Activated CD4-positive, alpha-beta T cell treated with anti-CD3 and anti-CD28 coated beads, Interleukin-2, amount 10 ng/mL, durations not matched to agents 7 days and 5 days (primary cell): ENCODE measurements at regions not wholly inside any gene's neighbourhood (a gene's known extent, or its start where the extent isn't known, plus 50 kb on each side); places are given as distances from the start of the nearest gene placed in this dataset.

Experiments used
- CTCF ChIA-PET: fragments of 350-600 bp; sonication (Branson Sonifier 250); formaldehyde crosslinking; loops from one replicate; lab custom pipeline; 2021; ENCODE audit warnings: antibody characterized with exemption; lab: Charles Lee
- POLR2A ChIA-PET: fragments of 350-600 bp; sonication (Branson Sonifier 250); formaldehyde crosslinking; loops from one replicate; lab custom pipeline; 2021; ENCODE audit warnings: antibody characterized with exemption; lab: Charles Lee
- DNase-seq: peaks from one replicate; pipeline ENCODE4 v3.0.0-alpha.2; 2020
- H3K27ac Mint-ChIP-seq: one replicate; pipeline ENCODE4 v1.8.0; 2021; ENCODE audit warnings: mild to moderate bottlenecking, moderate library complexity, mixed read lengths
- H3K27me3 Mint-ChIP-seq: one replicate; pipeline ENCODE4 v1.8.0; 2021; ENCODE audit warnings: mixed read lengths
- H3K36me3 Mint-ChIP-seq: one replicate; pipeline ENCODE4 v1.8.0; 2021; ENCODE audit warnings: low read depth, mixed read lengths
- H3K4me1 Mint-ChIP-seq: one replicate; pipeline ENCODE4 v1.8.0; 2021; ENCODE audit warnings: mixed read lengths
- H3K4me3 Mint-ChIP-seq: one replicate; pipeline ENCODE4 v1.8.0; 2021; ENCODE audit warnings: mild to moderate bottlenecking, moderate library complexity, mixed read lengths
- H3K9me3 Mint-ChIP-seq: one replicate; pipeline ENCODE4 v1.8.0; 2021; ENCODE audit warnings: mixed read lengths

DNA sequence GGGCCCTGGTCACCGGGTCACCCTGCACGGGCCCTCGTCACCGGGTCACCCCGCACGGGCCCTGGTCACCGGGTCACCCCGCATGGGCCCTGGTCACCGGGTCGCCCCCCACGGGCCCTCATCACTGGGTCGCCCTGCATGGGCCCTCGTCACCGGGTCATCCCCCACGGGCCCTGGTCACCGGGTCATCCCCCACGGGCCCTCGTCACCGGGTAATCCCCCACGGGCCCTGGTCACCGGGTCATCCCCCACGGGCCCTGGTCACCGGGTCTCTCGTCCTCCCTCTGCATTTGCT is 77.6 kb downstream of the RIPK4 start:
- Mint-ChIP-seq H3K9me3 (no peaks in the 10 kb centered on the region), H3K27ac (no peak overlapping the region), H3K27me3 (peaks cover 5% of the 10 kb centered on the region), H3K4me3 (no peak overlapping the region), H3K4me1 (no peaks in the 10 kb centered on the region), H3K36me3 (no peaks in the 10 kb centered on the region)
- ChIA-PET CTCF (no interaction called here), POLR2A (no interaction called here)
- no peak for DNase-seq

DNA sequence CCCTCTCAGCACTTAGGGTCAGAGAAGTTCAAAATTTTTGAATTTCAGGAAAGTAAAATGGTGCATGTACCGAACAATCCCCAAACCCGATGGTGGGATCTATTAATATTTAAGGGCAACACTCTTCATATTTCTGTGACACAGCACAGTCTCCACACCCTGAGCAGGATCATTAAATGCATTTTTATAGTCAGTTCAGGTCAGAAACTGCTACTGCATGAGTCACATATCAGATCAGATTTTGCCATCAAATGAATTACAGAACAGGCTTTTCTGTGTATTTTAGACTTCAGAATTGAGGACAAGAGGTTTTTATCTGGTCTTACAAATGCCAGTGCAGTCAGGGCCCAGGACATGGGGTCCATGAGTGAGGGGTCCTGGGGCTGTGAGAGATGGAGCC is 79.2 kb downstream of the RIPK4 start:
- DNase-seq = no peak
- H3K4me1 Mint-ChIP-seq = no peaks in the 10 kb centered on the region
- no peaks in the 10 kb centered on the region for H3K9me3 Mint-ChIP-seq
- peaks cover 5% of the 10 kb centered on the region for H3K27me3 Mint-ChIP-seq
- no peaks in the 10 kb centered on the region for H3K36me3 Mint-ChIP-seq
- CTCF ChIA-PET = no interaction called here
- H3K27ac Mint-ChIP-seq = no peak overlapping the region
- POLR2A ChIA-PET = no interaction called here
- no peak overlapping the region for H3K4me3 Mint-ChIP-seq

DNA sequence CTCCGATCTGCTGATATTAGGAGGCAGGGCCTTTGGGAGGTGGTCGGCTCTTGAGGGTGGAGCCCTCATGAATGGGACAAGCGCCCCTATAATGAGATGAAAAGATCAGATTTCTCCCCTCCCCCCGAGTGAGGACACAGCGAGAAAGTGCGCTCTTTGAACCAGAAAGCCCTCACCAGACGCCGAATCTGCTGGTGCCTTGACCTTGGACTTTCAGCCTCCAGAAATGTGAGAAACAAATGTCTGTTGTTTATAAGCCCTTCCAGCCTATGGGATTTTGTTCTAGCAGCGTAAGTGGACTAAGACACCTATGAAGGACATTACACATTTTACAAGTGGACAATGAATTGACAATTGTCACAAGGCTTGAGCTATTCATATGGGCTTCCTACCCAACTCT is 80.2 kb downstream of the RIPK4 start:
- ChIA-PET CTCF (no interaction called here), POLR2A (no interaction called here)

DNA sequence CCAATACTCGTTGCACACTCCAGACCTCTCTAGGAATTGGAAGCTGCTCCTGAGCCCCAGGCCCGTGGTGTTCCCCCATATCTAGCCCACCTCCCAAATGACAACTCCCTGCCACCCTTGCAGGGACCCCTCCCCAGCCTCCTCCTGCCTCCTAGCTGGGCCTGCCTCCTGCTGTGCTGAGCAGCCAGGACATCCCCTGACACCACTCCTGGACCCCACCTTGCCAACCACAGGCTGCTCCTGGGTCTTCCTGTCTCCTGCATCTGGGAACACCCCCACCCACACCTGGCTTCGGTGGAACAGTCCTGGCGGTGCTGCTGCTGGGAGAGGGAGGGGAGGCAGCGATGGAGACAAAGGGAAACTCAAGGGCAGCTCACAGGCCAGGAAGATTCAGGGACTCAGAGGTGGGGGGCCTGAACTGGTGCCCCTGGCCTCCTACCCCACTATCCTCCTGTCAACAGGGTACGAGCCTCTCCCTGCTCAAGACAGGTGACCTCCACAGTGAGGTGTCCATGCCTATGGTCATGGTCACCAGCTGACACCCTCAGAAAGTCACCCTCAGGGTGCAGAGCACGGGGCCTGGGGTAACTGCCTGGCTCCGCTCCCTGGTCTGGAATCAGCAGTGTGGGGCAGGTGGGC is 81.2 kb downstream of the RIPK4 start:
- ChIA-PET POLR2A (no interaction called here), CTCF (interaction anchor here (0.5 kb wide), 1 partner anchor 482 kb away, joined by 3 read pairs; no protein-coding TSS in a partner anchor)
- no peak for DNase-seq
- H3K36me3 Mint-ChIP-seq = no peaks in the 10 kb centered on the region
- no peaks in the 10 kb centered on the region for H3K4me1 Mint-ChIP-seq
- H3K27ac Mint-ChIP-seq = no peak overlapping the region
- no peak overlapping the region for H3K4me3 Mint-ChIP-seq
- H3K9me3 Mint-ChIP-seq = no peaks in the 10 kb centered on the region
- no peaks in the 10 kb centered on the region for H3K27me3 Mint-ChIP-seq

More for the DNA sequence above, 80.2 kb downstream of the RIPK4 start:
- no peak for DNase-seq
- Mint-ChIP-seq H3K27ac (no peak overlapping the region), H3K4me3 (no peak overlapping the region), H3K27me3 (peaks cover 2% of the 10 kb centered on the region), H3K4me1 (no peaks in the 10 kb centered on the region), H3K36me3 (no peaks in the 10 kb centered on the region), H3K9me3 (no peaks in the 10 kb centered on the region)

DNA sequence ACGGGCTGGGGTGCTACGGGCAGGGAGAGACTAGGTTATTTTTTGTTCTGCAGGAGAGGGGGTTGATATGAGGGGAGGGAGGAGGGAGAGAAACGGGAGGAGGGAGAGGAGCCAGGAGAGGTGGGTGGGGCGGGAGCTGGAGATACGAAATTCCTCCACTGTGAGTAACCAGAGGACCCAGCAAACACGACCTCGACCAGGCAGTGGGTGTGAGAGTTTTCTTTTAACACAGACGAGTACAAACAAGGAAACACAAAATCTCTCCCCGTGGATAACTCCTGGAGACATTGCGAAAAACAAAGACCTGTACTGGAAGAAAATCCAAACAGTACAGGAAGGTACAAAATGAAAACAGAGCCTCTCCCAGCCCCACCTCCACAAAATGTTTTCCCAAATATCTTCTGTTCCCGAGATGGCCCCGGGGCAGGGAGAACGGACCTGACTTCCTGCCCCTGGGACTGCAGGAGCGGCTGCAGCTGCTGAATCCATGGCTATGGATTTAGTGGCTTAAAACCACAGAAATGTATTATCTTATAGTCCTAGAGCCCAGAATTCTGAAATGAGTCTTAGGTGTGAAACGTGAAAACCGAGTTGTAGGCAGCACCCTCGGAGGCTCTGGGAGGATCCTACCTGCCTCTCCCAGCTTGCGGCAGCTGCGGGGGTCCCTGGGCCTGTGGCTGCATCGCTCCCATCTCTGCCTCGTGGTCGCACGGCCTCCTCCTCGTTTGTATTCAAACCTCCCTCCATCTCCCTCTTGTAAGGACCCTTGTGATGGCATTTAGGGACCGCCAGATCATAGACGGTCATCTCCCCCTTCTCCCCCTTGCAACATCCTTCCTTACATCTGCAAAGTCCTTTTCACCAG is 82.2 kb downstream of the RIPK4 start:
- H3K9me3 Mint-ChIP-seq = no peaks in the 10 kb centered on the region
- CTCF ChIA-PET = no interaction called here

DNA sequence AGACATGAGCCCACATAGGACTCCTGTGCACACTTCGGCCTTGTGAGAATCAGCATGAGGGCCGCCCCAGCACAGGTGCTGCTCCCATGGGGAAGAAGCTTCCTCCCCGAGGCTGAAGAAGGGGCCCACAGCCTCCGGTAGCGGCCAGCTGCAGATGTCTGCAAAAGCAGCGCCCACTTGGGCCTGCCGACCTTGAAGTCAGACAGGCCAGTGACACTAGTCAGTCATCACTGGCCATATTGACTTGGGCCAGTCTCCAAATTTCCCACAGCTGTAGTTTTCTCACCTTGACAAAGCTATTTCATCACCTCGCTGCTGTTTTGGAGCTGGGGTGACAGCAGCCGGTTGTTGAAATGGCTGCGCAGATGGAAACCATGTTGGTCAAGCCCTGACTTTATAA is 83.0 kb downstream of the RIPK4 start:
- no peaks in the 10 kb centered on the region for H3K27me3 Mint-ChIP-seq
- no peaks in the 10 kb centered on the region for H3K36me3 Mint-ChIP-seq
- H3K9me3 Mint-ChIP-seq = no peaks in the 10 kb centered on the region
- no peaks in the 10 kb centered on the region for H3K4me1 Mint-ChIP-seq
- ChIA-PET CTCF (interaction anchor here (0.5 kb wide), 1 partner anchor 285 kb away, joined by 3 read pairs; no protein-coding TSS in a partner anchor), POLR2A (no interaction called here)
- no peak overlapping the region for H3K4me3 Mint-ChIP-seq
- DNase-seq = no peak
- no peak overlapping the region for H3K27ac Mint-ChIP-seq

More for the DNA sequence above, 82.2 kb downstream of the RIPK4 start:
- Mint-ChIP-seq H3K4me1 (no peaks in the 10 kb centered on the region), H3K27me3 (no peaks in the 10 kb centered on the region), H3K4me3 (no peak overlapping the region), H3K36me3 (no peaks in the 10 kb centered on the region), H3K27ac (no peak overlapping the region)
- POLR2A ChIA-PET = no interaction called here
- DNase-seq = no peak

DNA sequence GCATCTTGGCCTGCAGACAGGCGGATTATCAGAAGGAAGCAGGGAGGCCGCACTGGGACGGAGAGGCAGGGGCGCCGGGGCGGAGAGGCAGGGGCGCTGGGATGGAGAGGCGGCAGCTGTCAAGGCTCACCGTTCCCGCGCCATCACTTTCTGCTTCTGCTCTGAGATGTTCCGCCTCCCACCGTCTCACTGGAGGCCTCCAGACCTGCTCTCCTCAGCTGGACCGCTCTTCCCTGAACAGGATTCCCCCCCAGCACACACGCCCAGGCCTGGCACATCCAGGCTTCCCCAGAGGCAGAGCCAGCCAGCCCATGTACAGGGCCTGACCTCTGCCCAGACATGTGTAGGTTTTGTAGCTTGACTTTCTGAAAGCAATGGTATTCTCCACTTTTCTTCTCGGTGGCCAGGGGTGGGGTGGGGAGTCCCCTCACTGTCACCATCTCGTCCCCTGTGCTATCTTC is 84.1 kb downstream of the RIPK4 start:
- DNase-seq = no peak
- ChIA-PET POLR2A (no interaction called here), CTCF (no interaction called here)
- Mint-ChIP-seq H3K9me3 (no peaks in the 10 kb centered on the region), H3K36me3 (no peaks in the 10 kb centered on the region), H3K4me1 (no peaks in the 10 kb centered on the region), H3K27me3 (peaks cover under 1% of the 10 kb centered on the region), H3K4me3 (no peak overlapping the region), H3K27ac (no peak overlapping the region)

DNA sequence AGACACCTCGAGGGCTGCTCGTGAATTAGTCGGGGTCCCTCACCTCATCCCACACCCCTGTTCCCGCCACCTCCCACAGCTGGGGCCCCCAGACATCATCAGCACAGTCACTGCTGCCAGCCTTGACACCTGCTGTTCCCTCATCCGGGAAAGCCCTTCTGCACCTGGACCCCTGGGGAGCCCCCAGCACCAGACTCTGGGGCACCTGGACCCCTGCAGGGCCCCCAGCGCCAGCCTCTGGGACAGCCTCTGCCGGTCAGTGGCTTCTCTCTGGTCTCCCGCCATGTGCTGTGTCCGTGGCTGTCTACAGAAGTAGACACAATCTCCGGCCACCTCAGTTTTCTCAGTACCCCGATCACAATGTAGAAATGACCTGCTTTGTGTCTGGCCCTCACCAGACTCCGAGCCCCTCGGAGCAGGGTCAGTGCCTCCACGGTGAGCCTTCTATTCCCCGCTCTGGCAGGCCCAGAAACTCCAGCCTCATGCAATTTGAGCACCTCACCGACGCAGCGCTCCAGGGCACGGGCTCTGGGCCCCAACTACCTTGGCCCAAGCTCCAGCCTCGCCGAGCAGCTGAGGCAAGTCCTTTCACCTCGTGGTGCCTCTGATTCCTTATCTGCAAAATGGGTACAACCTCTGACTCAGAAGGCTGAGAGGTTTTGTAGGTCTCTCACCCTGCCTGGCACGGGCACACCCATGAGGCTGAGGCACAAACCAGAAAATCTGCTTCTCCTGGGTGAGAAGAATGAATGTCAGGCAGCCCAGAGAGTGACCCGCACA is 84.7 kb downstream of the RIPK4 start:
- Mint-ChIP-seq H3K9me3 (no peaks in the 10 kb centered on the region), H3K27me3 (peaks cover 5% of the 10 kb centered on the region), H3K4me3 (no peak overlapping the region), H3K4me1 (no peaks in the 10 kb centered on the region), H3K36me3 (no peaks in the 10 kb centered on the region), H3K27ac (no peak overlapping the region)
- POLR2A ChIA-PET = no interaction called here
- no peak for DNase-seq
- CTCF ChIA-PET = no interaction called here

DNA sequence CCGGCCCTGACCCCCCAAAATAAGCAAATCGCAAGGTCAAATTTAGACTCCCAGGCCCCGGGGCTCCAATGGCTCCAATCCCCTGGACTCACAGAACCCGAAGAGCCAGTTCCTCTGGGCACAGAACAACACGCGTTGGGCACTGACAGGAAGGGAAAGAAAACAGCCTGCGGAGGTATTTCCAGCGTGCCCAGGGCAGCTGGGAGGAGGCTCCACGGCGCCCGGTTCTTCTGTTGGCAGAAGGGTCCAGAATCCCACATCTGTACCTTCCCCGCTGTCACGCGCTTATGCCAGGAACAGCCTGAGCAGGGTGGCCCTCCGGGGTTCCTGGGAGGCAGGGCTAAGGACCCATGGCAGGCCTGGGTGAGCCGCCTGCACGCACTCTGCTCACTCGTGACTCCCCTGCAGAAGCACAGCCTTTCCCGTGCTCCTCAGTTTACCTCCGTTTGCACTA is 85.5 kb downstream of the RIPK4 start:
- no peak overlapping the region for H3K4me3 Mint-ChIP-seq
- DNase-seq = no peak
- peaks cover 5% of the 10 kb centered on the region for H3K27me3 Mint-ChIP-seq
- CTCF ChIA-PET = no interaction called here
- H3K36me3 Mint-ChIP-seq = no peaks in the 10 kb centered on the region
- POLR2A ChIA-PET = no interaction called here
- H3K27ac Mint-ChIP-seq = no peak overlapping the region
- H3K9me3 Mint-ChIP-seq = no peaks in the 10 kb centered on the region
- no peaks in the 10 kb centered on the region for H3K4me1 Mint-ChIP-seq

DNA sequence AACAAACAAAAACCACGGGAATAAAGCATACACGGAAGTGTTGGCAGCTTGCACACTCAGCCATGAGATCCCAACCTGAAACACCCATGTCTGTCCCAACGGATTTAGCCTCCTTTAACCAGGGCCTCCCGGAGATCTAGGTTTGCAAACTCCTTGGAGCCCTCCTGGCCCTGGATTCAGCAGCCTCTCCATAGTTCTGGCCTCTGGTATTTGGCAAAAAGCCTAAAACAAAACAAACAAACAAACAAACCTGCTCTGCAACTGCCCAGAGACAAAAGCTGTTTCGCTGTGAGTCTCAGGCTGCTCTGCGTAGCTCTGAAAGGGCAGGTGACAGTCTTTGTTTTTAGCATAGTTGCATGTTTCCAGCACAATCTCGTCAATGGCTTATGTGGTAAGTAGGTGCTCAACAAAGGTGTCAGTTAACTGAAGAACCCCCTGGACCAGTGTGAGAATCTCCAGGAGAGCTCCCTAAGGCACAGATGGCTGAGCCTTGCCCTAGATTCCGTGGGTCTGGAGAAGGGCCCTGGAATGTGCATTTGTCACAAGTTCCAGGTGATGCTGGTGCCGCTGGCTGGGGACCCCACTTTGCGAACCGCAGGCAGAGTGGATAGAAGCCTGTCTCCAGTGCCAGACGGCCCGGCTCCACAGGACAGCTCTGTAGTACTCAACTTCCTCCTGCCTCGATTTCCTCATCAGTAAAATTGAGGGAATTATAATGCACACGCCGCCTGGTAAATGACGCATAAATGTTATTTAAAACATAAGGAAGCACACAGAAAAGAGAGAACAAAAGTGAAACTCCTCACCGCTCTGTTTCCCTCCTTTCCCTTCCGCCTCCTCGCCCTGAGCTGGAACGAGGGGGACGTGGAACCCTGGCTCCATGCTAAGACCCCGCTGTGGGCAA is 86.2 kb downstream of the RIPK4 start:
- no peaks in the 10 kb centered on the region for H3K36me3 Mint-ChIP-seq
- H3K9me3 Mint-ChIP-seq = no peaks in the 10 kb centered on the region
- ChIA-PET CTCF (no interaction called here), POLR2A (no interaction called here)
- DNase-seq = no peak
- no peaks in the 10 kb centered on the region for H3K4me1 Mint-ChIP-seq
- H3K27me3 Mint-ChIP-seq = peaks cover 8% of the 10 kb centered on the region
- H3K4me3 Mint-ChIP-seq = no peak overlapping the region
- no peak overlapping the region for H3K27ac Mint-ChIP-seq

DNA sequence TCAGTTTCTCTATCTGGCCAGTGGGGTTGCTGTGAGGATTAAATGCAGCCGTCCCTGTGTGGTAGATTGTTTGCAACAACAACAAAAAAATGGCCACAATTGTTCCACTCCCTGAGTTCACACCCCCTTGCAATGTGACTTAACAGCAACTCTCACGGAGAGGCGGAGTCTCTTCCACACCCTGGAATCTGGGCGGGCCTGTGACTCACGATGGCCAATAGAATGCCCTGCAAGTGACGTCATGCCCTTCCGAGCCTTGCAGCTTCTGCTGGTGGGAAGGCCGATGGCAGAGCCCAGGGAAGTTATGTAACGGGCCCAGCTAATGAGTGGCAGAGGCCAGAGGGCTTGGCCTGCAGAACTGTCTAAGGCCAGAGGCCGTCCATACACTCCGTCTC is 87.9 kb downstream of the RIPK4 start:
- CTCF ChIA-PET = no interaction called here

More for the DNA sequence above, 87.9 kb downstream of the RIPK4 start:
- Mint-ChIP-seq H3K9me3 (no peaks in the 10 kb centered on the region), H3K4me3 (no peak overlapping the region), H3K4me1 (no peaks in the 10 kb centered on the region), H3K36me3 (no peaks in the 10 kb centered on the region), H3K27me3 (peaks cover 8% of the 10 kb centered on the region), H3K27ac (no peak overlapping the region)
- POLR2A ChIA-PET = no interaction called here
- no peak for DNase-seq
